Colon (tissue), 2 donors: ENCODE measurements at regions not wholly inside any gene's neighbourhood (a gene's known extent, or its start where the extent isn't known, plus 50 kb on each side); places are given as distances from the start of the nearest gene placed in this dataset.
"Not testable (repeated sequence)": the region's sequence is repeated elsewhere in the genome, so short reads cannot be mapped to it uniquely, and the experiment has no call there.

Experiments used
- FAIRE-seq: peaks from 2 replicates; lab custom pipeline; 2012; peaks lifted over from hg19 to GRCh38; lab: Jason Lieb, UNC
- donor health status: control.
- donor health status: control.

GRCh38 chr2:212913640-212914306, 237.6 kb downstream of the IKZF2 start:
- no peak for FAIRE-seq

- FAIRE-seq = peak; percentile 64
Measured at GRCh38 chr2:212912445-212913103, 238.8 kb downstream of the IKZF2 start.

GRCh38 chr2:212911011-212911410, 240.4 kb downstream of the IKZF2 start:
- FAIRE-seq = no peak

- no peak for FAIRE-seq
Measured at GRCh38 chr2:212908682-212909435, 242.6 kb downstream of the IKZF2 start.

GRCh38 chr2:212908031-212908430, 243.4 kb downstream of the IKZF2 start:
- no peak for FAIRE-seq

- FAIRE-seq = no peak
Measured at GRCh38 chr2:212906620-212907019, 244.8 kb downstream of the IKZF2 start.

- peak; percentile 82 for FAIRE-seq
Measured at GRCh38 chr2:212905640-212906201, 245.7 kb downstream of the IKZF2 start.

- no peak for FAIRE-seq
Measured at GRCh38 chr2:212904646-212905045, 246.8 kb downstream of the IKZF2 start.

GRCh38 chr2:212903413-212903812, 248.0 kb downstream of the IKZF2 start:
- FAIRE-seq = no peak

- FAIRE-seq = no peak
Measured at GRCh38 chr2:212902421-212902820, 249.0 kb downstream of the IKZF2 start.

- FAIRE-seq = peak; percentile 36
Measured at GRCh38 chr2:212901604-212902275, 249.7 kb downstream of the IKZF2 start.

- no peak for FAIRE-seq
Measured at GRCh38 chr2:212900715-212901114, 250.7 kb downstream of the IKZF2 start.

GRCh38 chr2:212898011-212898410, 253.4 kb downstream of the IKZF2 start:
- no peak for FAIRE-seq

GRCh38 chr2:212897296-212897695, 254.1 kb downstream of the IKZF2 start:
- FAIRE-seq = no peak

- no peak for FAIRE-seq
Measured at GRCh38 chr2:212894026-212894425, 257.4 kb downstream of the IKZF2 start.

- FAIRE-seq = no peak
Measured at GRCh38 chr2:212893216-212893615, 258.2 kb downstream of the IKZF2 start.

- no peak for FAIRE-seq
Measured at GRCh38 chr2:212892193-212892592, 259.2 kb downstream of the IKZF2 start.

GRCh38 chr2:212891580-212891979, 259.8 kb downstream of the IKZF2 start:
- FAIRE-seq = peak; percentile 57

GRCh38 chr2:212882626-212883025, 268.8 kb downstream of the IKZF2 start:
- FAIRE-seq = no peak

GRCh38 chr2:212876556-212876955, 274.9 kb downstream of the IKZF2 start:
- FAIRE-seq = not testable (repeated sequence)

GRCh38 chr2:212875950-212876349, 275.5 kb downstream of the IKZF2 start:
- FAIRE-seq = not testable (repeated sequence)

- no peak for FAIRE-seq
Measured at GRCh38 chr2:212873256-212873655, 278.2 kb downstream of the IKZF2 start.
